ENCODE measurements at regions not wholly inside any gene's neighbourhood (a gene's known extent, or its start where the extent isn't known, plus 50 kb on each side); places are given as distances from the start of the nearest gene placed in this dataset.

DNA sequence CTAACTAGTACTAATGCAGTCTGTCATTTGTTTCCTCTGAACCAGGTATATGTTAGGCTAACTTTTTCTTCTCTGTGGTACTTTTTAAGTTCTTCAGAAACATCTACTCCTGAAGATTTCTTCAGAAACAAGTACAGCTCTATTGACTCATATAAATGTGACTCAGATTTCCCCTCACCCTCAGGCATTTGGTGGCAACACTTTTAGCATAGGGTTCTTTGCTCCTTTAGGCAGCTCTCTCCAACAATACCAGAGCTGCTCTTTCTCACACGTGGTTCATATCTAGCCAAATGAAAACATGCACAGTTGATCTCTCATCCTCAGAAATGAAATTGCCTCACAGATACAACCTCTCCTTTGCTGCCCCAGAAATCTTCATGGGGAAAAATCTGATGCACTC is 939.8 kb downstream of the SORCS1 start (continued):
- no peak for TF ChIP-seq RAD21 (IDR thresholded peaks at IDR 0.05 in 1 of 2, conservative IDR thresholded peaks at IDR 0.05 in 1 of 2; ENCODE audit: low read depth in 2 of 2, low read length in 2 of 2)
- no peak for TF ChIP-seq CTCF (IDR thresholded peaks at IDR 0.05; ENCODE audit: control extremely low read depth in 1 of 3, insufficient read depth in 1 of 3, low read depth in 1 of 3, low read length in 3 of 3)
- TF ChIP-seq SP2 (IDR thresholded peaks at IDR 0.05; ENCODE audit: low read length), result no peak
